ENCODE measurements at regions not wholly inside any gene's neighbourhood (a gene's known extent, or its start where the extent isn't known, plus 50 kb on each side); places are given as distances from the start of the nearest gene placed in this dataset.

GRCh38 chr2:126827371-126827770 lies 71.3 kb upstream of the TEX51 start:
- H3K9ac ChIP-seq (ENCODE audit: low read length), result no peak overlapping the region
- peaks cover 26% of the 10 kb centered on the region for H3K4me1 ChIP-seq (ENCODE audit: control insufficient read depth, insufficient read depth, low read length)
- no peak overlapping the region for H3K27ac ChIP-seq (ENCODE audit: low read depth, low read length)
- no peaks in the 10 kb centered on the region for H3K36me3 ChIP-seq (ENCODE audit: control insufficient read depth, insufficient read depth, low read length)
- H3K27me3 ChIP-seq (ENCODE audit: control insufficient read depth, insufficient read depth, low read length), result no peaks in the 10 kb centered on the region
- no peak overlapping the region for H3K4me3 ChIP-seq (ENCODE audit: low read depth, low read length)
- H3K9me3 ChIP-seq (ENCODE audit: control insufficient read depth, insufficient read depth, low read depth, low read length), result no peaks in the 10 kb centered on the region

- no peaks in the 10 kb centered on the region for H3K27me3 ChIP-seq (ENCODE audit: control insufficient read depth, insufficient read depth, low read length)
- no peak overlapping the region for H3K27ac ChIP-seq (ENCODE audit: low read depth, low read length)
- H3K36me3 ChIP-seq (ENCODE audit: control insufficient read depth, insufficient read depth, low read length), result no peaks in the 10 kb centered on the region
- H3K4me1 ChIP-seq (ENCODE audit: control insufficient read depth, insufficient read depth, low read length), result peaks cover 30% of the 10 kb centered on the region
- H3K9ac ChIP-seq (ENCODE audit: low read length), result no peak overlapping the region
- no peak overlapping the region for H3K4me3 ChIP-seq (ENCODE audit: low read depth, low read length)
- H3K9me3 ChIP-seq (ENCODE audit: control insufficient read depth, insufficient read depth, low read depth, low read length), result no peaks in the 10 kb centered on the region
These were observed 70.6 kb upstream of the TEX51 start for GRCh38 chr2:126828051-126828450.

GRCh38 chr2:126828491-126828890 lies 70.2 kb upstream of the TEX51 start:
- H3K27me3 ChIP-seq (ENCODE audit: control insufficient read depth, insufficient read depth, low read length), result no peaks in the 10 kb centered on the region
- H3K27ac ChIP-seq (ENCODE audit: low read depth, low read length), result no peak overlapping the region
- H3K9ac ChIP-seq (ENCODE audit: low read length), result no peak overlapping the region
- no peaks in the 10 kb centered on the region for H3K36me3 ChIP-seq (ENCODE audit: control insufficient read depth, insufficient read depth, low read length)
- H3K9me3 ChIP-seq (ENCODE audit: control insufficient read depth, insufficient read depth, low read depth, low read length), result no peaks in the 10 kb centered on the region
- H3K4me3 ChIP-seq (ENCODE audit: low read depth, low read length), result no peak overlapping the region
- H3K4me1 ChIP-seq (ENCODE audit: control insufficient read depth, insufficient read depth, low read length), result peaks cover 30% of the 10 kb centered on the region

GRCh38 chr2:126831234-126832005 lies 67.3 kb upstream of the TEX51 start:
- Histone ChIP-seq H3K4me3 (ENCODE audit: low read depth, low read length) (no peak overlapping the region), H3K27ac (ENCODE audit: low read depth, low read length) (no peak overlapping the region), H3K36me3 (ENCODE audit: control insufficient read depth, insufficient read depth, low read length) (no peaks in the 10 kb centered on the region), H3K27me3 (ENCODE audit: control insufficient read depth, insufficient read depth, low read length) (no peaks in the 10 kb centered on the region), H3K9me3 (ENCODE audit: control insufficient read depth, insufficient read depth, low read depth, low read length) (peaks cover 7% of the 10 kb centered on the region), H3K4me1 (ENCODE audit: control insufficient read depth, insufficient read depth, low read length) (peaks cover 30% of the 10 kb centered on the region), H3K9ac (ENCODE audit: low read length) (no peak overlapping the region)

- Histone ChIP-seq H3K9ac (ENCODE audit: low read length) (no peak overlapping the region), H3K36me3 (ENCODE audit: control insufficient read depth, insufficient read depth, low read length) (no peaks in the 10 kb centered on the region), H3K27ac (ENCODE audit: low read depth, low read length) (no peak overlapping the region)
These were observed 66.7 kb upstream of the TEX51 start for GRCh38 chr2:126832014-126832413.

GRCh38 chr2:126832757-126833156 lies 65.9 kb upstream of the TEX51 start:
- Histone ChIP-seq H3K9ac (ENCODE audit: low read length) (no peak overlapping the region), H3K27me3 (ENCODE audit: control insufficient read depth, insufficient read depth, low read length) (no peaks in the 10 kb centered on the region), H3K27ac (ENCODE audit: low read depth, low read length) (no peak overlapping the region), H3K4me3 (ENCODE audit: low read depth, low read length) (no peak overlapping the region), H3K9me3 (ENCODE audit: control insufficient read depth, insufficient read depth, low read depth, low read length) (peaks cover 7% of the 10 kb centered on the region), H3K4me1 (ENCODE audit: control insufficient read depth, insufficient read depth, low read length) (peaks cover 21% of the 10 kb centered on the region), H3K36me3 (ENCODE audit: control insufficient read depth, insufficient read depth, low read length) (no peaks in the 10 kb centered on the region)

More at GRCh38 chr2:126832014-126832413, 66.7 kb upstream of the TEX51 start:
- peaks cover 7% of the 10 kb centered on the region for H3K9me3 ChIP-seq (ENCODE audit: control insufficient read depth, insufficient read depth, low read depth, low read length)
- H3K4me3 ChIP-seq (ENCODE audit: low read depth, low read length), result no peak overlapping the region
- no peaks in the 10 kb centered on the region for H3K27me3 ChIP-seq (ENCODE audit: control insufficient read depth, insufficient read depth, low read length)
- H3K4me1 ChIP-seq (ENCODE audit: control insufficient read depth, insufficient read depth, low read length), result peaks cover 27% of the 10 kb centered on the region

- no peak overlapping the region for H3K4me3 ChIP-seq (ENCODE audit: low read depth, low read length)
- peaks cover 29% of the 10 kb centered on the region for H3K4me1 ChIP-seq (ENCODE audit: control insufficient read depth, insufficient read depth, low read length)
- H3K36me3 ChIP-seq (ENCODE audit: control insufficient read depth, insufficient read depth, low read length), result no peaks in the 10 kb centered on the region
- H3K9ac ChIP-seq (ENCODE audit: low read length), result no peak overlapping the region
- H3K9me3 ChIP-seq (ENCODE audit: control insufficient read depth, insufficient read depth, low read depth, low read length), result peaks cover 7% of the 10 kb centered on the region
- no peaks in the 10 kb centered on the region for H3K27me3 ChIP-seq (ENCODE audit: control insufficient read depth, insufficient read depth, low read length)
- H3K27ac ChIP-seq (ENCODE audit: low read depth, low read length), result no peak overlapping the region
These were observed 64.6 kb upstream of the TEX51 start for GRCh38 chr2:126834006-126834659.

- Histone ChIP-seq H3K9me3 (ENCODE audit: control insufficient read depth, insufficient read depth, low read depth, low read length) (peaks cover 7% of the 10 kb centered on the region), H3K36me3 (ENCODE audit: control insufficient read depth, insufficient read depth, low read length) (no peaks in the 10 kb centered on the region), H3K27me3 (ENCODE audit: control insufficient read depth, insufficient read depth, low read length) (no peaks in the 10 kb centered on the region), H3K27ac (ENCODE audit: low read depth, low read length) (no peak overlapping the region), H3K9ac (ENCODE audit: low read length) (no peak overlapping the region), H3K4me1 (ENCODE audit: control insufficient read depth, insufficient read depth, low read length) (peaks cover 29% of the 10 kb centered on the region), H3K4me3 (ENCODE audit: low read depth, low read length) (no peak overlapping the region)
These were observed 63.4 kb upstream of the TEX51 start for GRCh38 chr2:126835261-126835660.

- Histone ChIP-seq H3K4me1 (ENCODE audit: control insufficient read depth, insufficient read depth, low read length) (peaks cover 29% of the 10 kb centered on the region), H3K4me3 (ENCODE audit: low read depth, low read length) (no peak overlapping the region), H3K9ac (ENCODE audit: low read length) (no peak overlapping the region), H3K27ac (ENCODE audit: low read depth, low read length) (no peak overlapping the region), H3K27me3 (ENCODE audit: control insufficient read depth, insufficient read depth, low read length) (no peaks in the 10 kb centered on the region), H3K36me3 (ENCODE audit: control insufficient read depth, insufficient read depth, low read length) (no peaks in the 10 kb centered on the region), H3K9me3 (ENCODE audit: control insufficient read depth, insufficient read depth, low read depth, low read length) (peaks cover 7% of the 10 kb centered on the region)
These were observed 62.9 kb upstream of the TEX51 start for GRCh38 chr2:126835831-126836230.

GRCh38 chr2:126836761-126837679 lies 61.7 kb upstream of the TEX51 start:
- no peaks in the 10 kb centered on the region for H3K36me3 ChIP-seq (ENCODE audit: control insufficient read depth, insufficient read depth, low read length)
- no peak overlapping the region for H3K9ac ChIP-seq (ENCODE audit: low read length)
- no peak overlapping the region for H3K27ac ChIP-seq (ENCODE audit: low read depth, low read length)
- H3K9me3 ChIP-seq (ENCODE audit: control insufficient read depth, insufficient read depth, low read depth, low read length), result peaks cover 7% of the 10 kb centered on the region
- H3K4me3 ChIP-seq (ENCODE audit: low read depth, low read length), result no peak overlapping the region
- peaks cover 18% of the 10 kb centered on the region; the same call in 1 of the 2 replicates for H3K4me1 ChIP-seq (ENCODE audit: control insufficient read depth, insufficient read depth, low read length)
- no peaks in the 10 kb centered on the region for H3K27me3 ChIP-seq (ENCODE audit: control insufficient read depth, insufficient read depth, low read length)
